Esophagus squamous epithelium (tissue), 5 donors: ENCODE measurements at regions not wholly inside any gene's neighbourhood (a gene's known extent, or its start where the extent isn't known, plus 50 kb on each side); places are given as distances from the start of the nearest gene placed in this dataset.

Source experiments
- DNase-seq: peaks from one replicate; lab custom pipeline; 2025; lab: John Stamatoyannopoulos, UW
- H3K27ac ChIP-seq, 4 donors: fragments of 200-600 bp; sonication (generic); one replicate each; pipeline ENCODE4 v1.5.1; 2016 to 2019; ENCODE audit warnings: mild to moderate bottlenecking in 1 of 4
- H3K27me3 ChIP-seq, 4 donors: fragments of 200-600 bp; sonication (generic); 1 replicate in 3 of 4; 2 replicates in 1 of 4; pipeline versions ENCODE4 v1.5.1 to v1.6.0; 2017 to 2021; ENCODE audit warnings: antibody characterized with exemption in 1 of 4
- H3K36me3 ChIP-seq, 3 donors: fragments of 200-600 bp; sonication (generic); one replicate each; pipeline ENCODE4 v1.5.1; 2016 to 2019
- H3K4me1 ChIP-seq, 3 donors: fragments of 200-600 bp; sonication (generic); one replicate each; pipeline ENCODE4 v1.5.1; 2017 to 2019
- H3K4me3 ChIP-seq, 4 donors: fragments of 200-600 bp; sonication (generic); 1 replicate in 3 of 4; 2 replicates in 1 of 4; pipeline ENCODE4 v1.5.1; 2016 to 2019; ENCODE audit warnings: mild to moderate bottlenecking in 2 of 4, moderate library complexity in 1 of 4
- H3K9me3 ChIP-seq, 3 donors: fragments of 200-600 bp; sonication (generic); one replicate each; pipeline ENCODE4 v1.5.1; 2016 to 2019
- CTCF ChIP-seq, 6 experiments: fragments of 450-650 bp in 4 of 6; fragments of 200-600 bp in 2 of 6; sonication (generic) in 2 of 6; IDR thresholded peaks; one replicate each; pipeline ENCODE4 v1.5.1; 2016 to 2019; ENCODE audit warnings: antibody characterized with exemption in 6 of 6, mild to moderate bottlenecking in 4 of 6, moderate library complexity in 4 of 6
- POLR2A ChIP-seq, 4 donors: fragments of 450-650 bp; IDR thresholded peaks; one replicate each; pipeline ENCODE4 v1.6.1; 2017; ENCODE audit warnings: antibody characterized with exemption in 4 of 4, mild to moderate bottlenecking in 4 of 4, moderate library complexity in 3 of 4
- WGBS, 2 donors: methylation state at CpG; one replicate each; pipeline ENCODE4 v1.1.5; 2018; 5-methylcytosine and 5-hydroxymethylcytosine counted together
- intact Hi-C: fragments of 100-400 bp; cut with DNase I; formaldehyde crosslinking; loops from one replicate; pipeline ENCODE4 v1.15.0; 2022
- donor health status: DM: yes; HTN: yes; CAD: no.

GRCh38 chr17:70405492-70406220, 236.3 kb downstream of the KCNJ2 start:
- no peak overlapping the region for H3K4me3 ChIP-seq
- peaks cover 0 to 11% (median 0%) of the 10 kb centered on the region in 3 donors for H3K4me1 ChIP-seq
- no peak for DNase-seq
- intact Hi-C loops = no loop called here
- WGBS, 2 donors = 59 to 68% methylated on average over 1 of the region's 1 CpG
- H3K9me3 ChIP-seq = no peaks in the 10 kb centered on the region
- H3K27ac ChIP-seq = no peak overlapping the region
- no peaks in the 10 kb centered on the region for H3K27me3 ChIP-seq
- no peaks in the 10 kb centered on the region for H3K36me3 ChIP-seq
- TF ChIP-seq POLR2A (IDR thresholded peaks at IDR 0.05) (no peak), CTCF (IDR thresholded peaks at IDR 0.05) (no peak)

- intact Hi-C loops = no loop called here
- Histone ChIP-seq H3K27me3 (no peaks in the 10 kb centered on the region), H3K4me3 (no peak overlapping the region), H3K9me3 (no peaks in the 10 kb centered on the region), H3K27ac (no peak overlapping the region), H3K4me1 (peaks cover 0 to 11% (median 0%) of the 10 kb centered on the region in 3 donors), H3K36me3 (no peaks in the 10 kb centered on the region)
- no peak for DNase-seq
- 67 to 75% methylated on average over 3 of the region's 3 CpGs for WGBS, 2 donors
- no peak for TF ChIP-seq CTCF (IDR thresholded peaks at IDR 0.05)
- no peak for TF ChIP-seq POLR2A (IDR thresholded peaks at IDR 0.05)
Measured at GRCh38 chr17:70407506-70407905, 238.2 kb downstream of the KCNJ2 start.

- Histone ChIP-seq H3K4me3 (no peak overlapping the region), H3K27me3 (no peaks in the 10 kb centered on the region), H3K4me1 (peaks cover 0 to 11% (median 0%) of the 10 kb centered on the region in 3 donors), H3K27ac (no peak overlapping the region), H3K36me3 (no peaks in the 10 kb centered on the region), H3K9me3 (no peaks in the 10 kb centered on the region)
- intact Hi-C loops = no loop called here
- TF ChIP-seq POLR2A (IDR thresholded peaks at IDR 0.05) (no peak), CTCF (IDR thresholded peaks at IDR 0.05) (no peak)
- DNase-seq = no peak
- 41 to 63% methylated on average over 1 of the region's 1 CpG for WGBS, 2 donors
Measured at GRCh38 chr17:70408768-70409167, 239.4 kb downstream of the KCNJ2 start.

GRCh38 chr17:70414300-70414699, 245.0 kb downstream of the KCNJ2 start:
- Histone ChIP-seq H3K4me3 (no peak overlapping the region), H3K4me1 (no peaks in the 10 kb centered on the region), H3K36me3 (no peaks in the 10 kb centered on the region), H3K27ac (no peak overlapping the region), H3K9me3 (no peaks in the 10 kb centered on the region), H3K27me3 (no peaks in the 10 kb centered on the region)
- no peak for DNase-seq
- no peak for TF ChIP-seq CTCF (IDR thresholded peaks at IDR 0.05)
- TF ChIP-seq POLR2A (IDR thresholded peaks at IDR 0.05) = no peak
- WGBS, 2 donors = 54 to 65% methylated on average over 3 of the region's 3 CpGs
- intact Hi-C loops = no loop called here

GRCh38 chr17:70420861-70421445, 251.6 kb downstream of the KCNJ2 start:
- TF ChIP-seq POLR2A (IDR thresholded peaks at IDR 0.05) (no peak), CTCF (IDR thresholded peaks at IDR 0.05) (no peak)

More at GRCh38 chr17:70420861-70421445, 251.6 kb downstream of the KCNJ2 start:
- Histone ChIP-seq H3K27ac (no peak overlapping the region), H3K36me3 (no peaks in the 10 kb centered on the region), H3K27me3 (no peaks in the 10 kb centered on the region), H3K4me1 (no peaks in the 10 kb centered on the region), H3K4me3 (no peak overlapping the region), H3K9me3 (no peaks in the 10 kb centered on the region)
- WGBS, 2 donors = 94 to 96% methylated on average over 2 of the region's 2 CpGs
- intact Hi-C loops = no loop called here
- no peak for DNase-seq
